ENCODE measurements at regions not wholly inside any gene's neighbourhood (a gene's known extent, or its start where the extent isn't known, plus 50 kb on each side); places are given as distances from the start of the nearest gene placed in this dataset.

GRCh38 chr18:45447355-45448265 lies 167.7 kb upstream of the SLC14A2 start:
- no peak for DNase-seq

GRCh38 chr18:45448871-45449270 lies 166.4 kb upstream of the SLC14A2 start:
- DNase-seq, result no peak

GRCh38 chr18:45449418-45450227 lies 165.7 kb upstream of the SLC14A2 start:
- no peak for DNase-seq

GRCh38 chr18:45456090-45457021 lies 158.9 kb upstream of the SLC14A2 start:
- no peak for DNase-seq

- no peak for DNase-seq
Measured at GRCh38 chr18:45458033-45458432, 157.2 kb upstream of the SLC14A2 start.

DNA sequence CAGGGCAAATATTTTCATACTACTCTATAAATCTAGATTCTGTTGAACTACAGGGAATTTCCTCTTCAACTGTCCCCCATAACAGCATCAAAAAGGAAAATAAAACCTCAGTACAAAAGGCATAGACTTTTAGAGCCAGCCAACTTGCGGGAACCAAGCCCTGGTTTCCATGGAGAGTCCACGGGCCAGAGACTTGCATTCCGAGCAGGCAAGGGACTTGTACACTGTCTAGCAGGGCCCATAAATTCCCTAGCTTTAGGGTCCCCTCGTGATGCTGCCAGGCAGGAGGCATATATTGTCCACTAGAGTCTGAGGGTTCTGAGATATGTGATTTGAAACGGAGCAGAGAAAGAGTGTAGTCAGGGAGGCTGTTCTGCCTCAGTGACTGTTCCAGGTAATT lies 153.1 kb upstream of the SLC14A2 start:
- DNase-seq, result no peak

- no peak for DNase-seq
Measured at GRCh38 chr18:45463451-45463850, 151.8 kb upstream of the SLC14A2 start.

DNA sequence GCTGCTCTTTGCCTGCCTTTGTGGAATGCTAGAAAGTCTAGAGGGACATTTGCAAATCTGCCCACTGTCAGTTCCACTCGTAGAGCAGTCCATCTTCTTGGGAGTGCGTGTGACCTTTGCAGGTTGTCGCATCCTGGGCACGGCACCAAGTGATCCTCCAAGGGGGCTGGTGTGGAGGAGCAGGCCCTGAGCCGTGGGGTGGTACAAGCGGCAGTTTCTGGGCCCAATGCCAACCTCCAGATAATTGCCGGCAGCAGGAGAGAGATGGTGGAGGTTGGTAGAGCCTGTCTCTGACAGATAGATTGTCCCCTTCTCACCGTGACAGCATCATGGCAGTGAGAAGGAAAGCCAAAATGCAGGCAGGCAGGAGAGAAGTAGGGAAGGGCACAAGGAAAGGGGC lies 150.7 kb upstream of the SLC14A2 start:
- peak; percentile 2 for DNase-seq

- DNase-seq, result no peak
Measured at GRCh38 chr18:45467293-45467692, 148.0 kb upstream of the SLC14A2 start.

DNA sequence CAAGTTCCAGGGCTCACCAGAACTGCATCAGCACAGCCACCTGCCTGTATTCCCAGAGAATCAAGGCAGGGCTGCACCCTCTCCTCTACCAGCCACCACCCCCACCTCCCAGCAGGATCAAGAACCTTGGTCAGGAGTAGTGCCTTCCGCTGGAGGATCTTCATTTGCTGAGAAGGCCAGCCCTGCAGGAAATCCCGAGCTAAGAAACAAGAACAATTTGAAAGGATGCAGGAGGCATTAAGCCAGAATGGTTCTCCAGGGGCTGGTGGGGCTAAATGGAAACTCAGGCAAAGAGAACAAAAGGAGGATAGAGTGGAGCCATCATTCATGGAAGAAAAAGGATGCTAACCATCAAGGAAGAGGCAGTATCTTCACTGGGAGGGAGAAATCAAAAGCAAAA lies 147.3 kb upstream of the SLC14A2 start:
- DNase-seq, result no peak

DNA sequence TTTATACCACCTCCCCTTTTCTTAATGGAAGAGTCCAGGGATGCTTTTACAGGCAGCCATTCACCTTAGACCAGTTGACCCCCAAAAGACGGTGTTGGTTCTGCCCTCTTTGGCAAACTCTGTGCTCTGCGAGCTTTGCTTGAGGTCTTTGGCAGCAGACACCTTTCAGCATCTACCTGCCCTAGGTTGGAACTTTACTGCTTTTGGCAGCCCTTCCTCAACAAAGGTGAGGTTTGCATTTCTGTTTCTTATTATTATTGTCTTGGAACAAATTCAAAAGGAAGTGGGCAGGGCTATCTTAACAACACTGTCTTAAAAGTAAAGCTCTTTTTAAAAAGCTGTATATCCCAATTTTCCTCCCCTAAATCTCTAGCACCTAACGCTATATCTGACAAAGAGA lies 136.4 kb upstream of the SLC14A2 start:
- no peak for DNase-seq

- DNase-seq, result no peak
Measured at GRCh38 chr18:45480219-45481015, 134.9 kb upstream of the SLC14A2 start.

- DNase-seq, result no peak
Measured at GRCh38 chr18:45481821-45482220, 133.5 kb upstream of the SLC14A2 start.

GRCh38 chr18:45482286-45482685 lies 133.0 kb upstream of the SLC14A2 start:
- DNase-seq, result peak; percentile 32

DNA sequence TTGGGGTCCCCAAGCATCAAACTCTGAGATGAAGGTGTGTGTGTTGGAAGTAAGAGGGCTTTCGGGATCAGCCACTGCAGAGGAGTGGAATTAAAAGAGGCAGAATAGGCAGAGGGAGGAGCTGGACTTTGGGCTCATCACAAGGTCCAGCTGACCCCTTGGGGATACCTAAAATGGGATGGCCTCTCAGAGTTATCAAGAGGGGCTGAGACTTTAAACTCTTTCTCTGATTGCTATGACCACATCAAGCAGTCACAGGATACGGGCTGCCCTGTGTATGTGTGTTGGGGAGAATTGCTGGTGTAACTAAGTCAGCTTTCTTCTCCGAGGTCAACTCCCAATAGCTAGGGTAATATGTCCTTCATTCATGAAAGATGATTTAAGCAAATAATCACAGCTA lies 127.7 kb upstream of the SLC14A2 start:
- DNase-seq, result no peak

- no peak for DNase-seq
Measured at GRCh38 chr18:45488645-45489044, 126.6 kb upstream of the SLC14A2 start.

GRCh38 chr18:45493830-45494229 lies 121.4 kb upstream of the SLC14A2 start:
- no peak for DNase-seq

GRCh38 chr18:45494811-45495210 lies 120.5 kb upstream of the SLC14A2 start:
- DNase-seq, result no peak

DNA sequence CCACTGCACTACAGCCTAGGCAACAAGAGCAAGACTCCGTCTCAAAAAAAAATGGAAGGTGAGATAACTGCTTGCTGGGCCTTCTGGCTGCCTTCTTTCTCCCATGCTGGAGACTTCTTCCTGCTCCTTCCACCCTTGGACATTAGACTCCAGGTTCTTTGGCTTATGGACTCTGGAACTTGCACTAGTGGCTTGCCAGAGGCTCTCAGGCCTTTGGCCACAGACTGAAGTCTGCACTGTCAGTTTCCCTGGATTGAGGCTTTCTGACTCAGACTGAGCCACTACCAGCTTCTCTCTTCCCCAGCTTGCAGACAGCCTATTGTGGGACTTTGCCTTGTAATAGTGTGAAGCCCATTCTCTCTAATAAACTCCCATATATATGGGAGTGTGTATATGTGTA lies 118.5 kb upstream of the SLC14A2 start:
- DNase-seq, result no peak

- no peak for DNase-seq
Measured at GRCh38 chr18:45497595-45498286, 117.5 kb upstream of the SLC14A2 start.

DNA sequence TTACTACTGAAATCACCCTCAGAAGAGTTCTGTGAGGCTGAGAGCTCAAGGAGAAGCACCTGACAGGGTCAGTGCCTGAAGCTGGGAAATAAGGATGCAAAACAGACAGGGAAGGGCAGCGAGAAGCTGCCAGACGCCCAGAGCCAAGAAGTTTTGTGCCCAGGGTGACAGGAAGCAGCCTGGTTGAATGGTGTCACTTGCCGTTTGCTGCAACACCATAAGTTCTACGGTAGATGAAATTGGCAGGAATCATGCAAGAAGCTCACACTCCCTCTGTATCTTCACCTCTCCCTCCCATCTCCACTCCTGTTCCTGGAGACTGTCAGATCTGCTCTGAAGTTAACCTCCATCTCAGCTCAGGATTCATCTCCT lies 117.0 kb upstream of the SLC14A2 start:
- DNase-seq, result no peak

Measured in NCI-H226 (cell line).